CMK (cell line): ENCODE measurements at regions not wholly inside any gene's neighbourhood (a gene's known extent, or its start where the extent isn't known, plus 50 kb on each side); places are given as distances from the start of the nearest gene placed in this dataset.

Source experiments
- DNase-seq: peaks from one replicate; pipeline ENCODE4 v3.0.0-alpha.2; 2010; ENCODE audit warnings: low read depth

DNA sequence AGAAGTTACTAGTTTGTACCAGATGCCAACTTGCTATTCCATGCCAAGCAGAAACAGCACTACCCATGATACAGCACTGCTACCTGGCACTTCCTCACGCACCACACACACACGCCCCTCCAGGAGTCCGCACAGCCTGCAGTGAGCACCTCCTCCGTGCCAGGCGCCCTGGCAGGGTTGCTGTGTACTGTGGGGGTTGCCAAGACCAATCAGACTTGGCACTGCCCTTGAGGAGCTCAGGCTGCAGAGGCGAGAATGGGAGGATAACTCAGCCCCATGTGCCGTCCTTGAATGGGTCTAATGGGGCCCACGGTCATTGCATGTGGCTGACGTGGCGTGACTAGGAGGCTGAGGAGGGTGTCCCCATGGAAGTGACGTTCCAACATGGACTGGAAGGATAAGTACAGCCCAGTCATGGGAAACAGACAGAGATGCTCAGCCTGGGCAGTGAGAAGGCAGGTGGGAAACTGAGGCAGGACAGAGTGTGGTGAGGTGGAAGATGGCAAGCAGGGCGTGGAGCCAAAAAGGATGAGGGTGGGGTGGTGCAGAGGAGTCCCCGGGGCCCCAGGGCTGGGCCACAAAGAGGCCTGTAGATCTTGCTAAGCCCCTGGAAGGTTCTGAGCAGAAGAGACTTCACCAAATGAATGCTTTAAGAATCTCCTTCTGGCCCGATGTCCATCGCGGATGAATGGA lies 65.3 kb upstream of the C14orf180 start:
- DNase-seq = no peak

DNA sequence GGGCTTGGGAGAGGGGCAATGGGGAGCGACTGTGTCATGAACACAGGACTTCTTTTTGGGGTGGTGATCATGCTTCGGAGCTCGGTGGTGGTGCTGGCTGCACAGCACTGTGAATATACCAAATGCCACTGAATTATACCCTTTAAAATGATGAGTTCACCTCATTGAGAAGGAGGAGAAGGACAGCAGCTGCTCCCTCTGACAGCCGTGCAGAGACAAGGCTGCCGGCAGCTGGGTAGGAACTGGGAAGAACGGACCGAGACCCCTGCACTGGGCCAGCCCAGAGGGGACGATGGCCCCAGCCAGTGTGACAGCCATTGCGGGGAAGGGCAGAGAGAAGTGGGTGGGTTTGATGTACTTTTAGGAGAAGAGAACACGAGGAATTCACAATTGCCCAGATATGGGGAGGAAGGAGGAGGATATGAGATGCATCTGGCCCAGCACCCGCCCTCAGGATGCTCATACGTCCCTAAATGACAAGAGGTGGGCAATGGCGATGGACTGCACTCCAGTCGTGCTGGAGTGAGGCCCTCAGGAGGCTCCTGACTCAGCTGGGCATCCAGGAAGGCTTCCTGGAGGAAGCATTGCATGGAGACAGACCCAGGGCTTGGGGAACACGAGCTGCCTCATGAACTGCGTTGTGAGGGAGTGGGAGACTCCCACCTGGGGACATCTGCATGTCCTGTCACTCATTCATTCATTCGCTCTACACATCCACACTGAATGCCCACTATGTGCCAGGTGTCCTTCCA lies 64.3 kb upstream of the C14orf180 start:
- no peak for DNase-seq

DNA sequence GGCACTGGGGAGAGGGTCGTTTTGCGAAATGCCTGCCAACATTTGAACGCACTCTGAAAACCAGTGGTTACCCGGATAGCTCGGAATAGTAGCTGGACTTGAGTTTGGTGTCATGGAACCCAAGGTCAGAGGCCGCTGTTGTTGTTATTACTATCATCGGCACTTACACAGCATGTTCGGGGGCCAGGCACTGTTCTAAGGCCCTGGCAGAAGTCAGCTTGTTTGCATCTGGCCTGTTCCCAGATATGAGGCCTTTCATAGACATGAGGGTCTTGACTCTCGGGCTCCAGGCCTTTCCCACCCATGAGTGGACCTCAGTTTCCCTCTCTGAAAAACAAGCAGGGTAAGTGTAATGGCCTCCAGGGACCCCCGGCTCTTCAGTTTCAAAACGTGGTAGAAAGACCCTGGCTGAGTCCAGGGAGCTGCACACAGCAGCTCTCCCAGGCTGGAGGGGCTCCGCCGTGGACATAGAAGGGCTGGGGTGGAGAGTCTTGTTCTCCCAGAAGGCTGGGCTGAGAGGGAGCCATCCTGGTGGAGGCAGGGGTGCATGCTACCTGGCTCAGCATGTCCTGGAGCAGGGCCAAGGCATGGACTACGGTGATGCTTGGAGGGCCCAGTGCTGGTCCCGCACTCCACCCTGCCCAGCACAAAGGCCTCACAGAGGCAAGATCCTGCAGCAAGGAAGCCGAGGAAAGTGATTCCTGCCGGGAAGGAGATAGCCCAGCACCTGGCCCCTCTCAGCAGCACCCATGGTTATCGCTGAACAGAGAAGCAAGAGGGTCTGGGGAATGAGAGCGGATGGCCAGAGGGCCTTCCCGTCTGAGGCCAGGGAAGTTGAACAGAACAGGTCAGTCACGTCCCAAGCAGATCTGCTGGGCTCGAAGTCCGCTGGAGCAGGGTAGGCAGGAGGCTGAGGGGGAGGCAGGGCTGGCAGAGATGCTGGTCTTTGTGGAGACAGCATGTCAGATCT lies 63.5 kb upstream of the C14orf180 start:
- no peak for DNase-seq

DNA sequence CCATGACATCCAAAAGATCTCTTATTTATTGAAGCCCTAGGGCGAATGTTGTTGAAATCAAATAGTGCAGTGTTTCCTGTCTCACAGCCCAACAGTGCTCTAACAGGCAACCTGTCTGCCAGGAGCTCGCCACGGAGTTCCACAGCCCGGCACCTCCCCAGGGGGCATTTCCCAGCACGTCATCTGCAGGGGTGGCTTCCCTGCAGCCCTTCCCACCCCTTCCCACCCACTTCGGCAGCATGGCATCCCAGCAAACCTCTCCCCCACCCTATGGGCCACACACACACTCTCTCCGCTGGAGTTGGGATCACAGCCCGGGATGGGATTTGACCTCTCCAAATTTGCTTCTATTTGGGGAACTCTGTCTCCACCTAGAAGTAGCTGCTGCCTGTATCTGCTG lies 62.7 kb upstream of the C14orf180 start:
- DNase-seq = no peak

DNA sequence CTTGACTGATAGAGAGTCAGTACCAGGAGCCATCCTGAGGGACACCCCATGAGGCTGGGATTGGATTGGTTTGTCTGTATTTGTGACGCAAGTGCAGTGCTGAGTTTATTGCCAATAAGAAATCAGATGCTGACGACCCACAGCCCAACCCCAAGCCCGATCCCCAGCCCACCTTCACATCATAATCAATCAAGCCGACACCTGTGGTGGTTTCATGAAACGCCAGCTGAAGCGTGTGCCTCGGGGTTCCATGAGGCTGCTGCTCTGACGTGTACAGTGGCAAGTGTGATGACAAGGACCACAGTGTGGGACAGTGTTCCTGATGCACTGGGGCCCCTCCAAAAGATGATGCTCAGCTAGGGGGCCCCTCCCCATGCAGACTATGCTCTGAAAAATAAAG lies 62.1 kb upstream of the C14orf180 start:
- no peak for DNase-seq

DNA sequence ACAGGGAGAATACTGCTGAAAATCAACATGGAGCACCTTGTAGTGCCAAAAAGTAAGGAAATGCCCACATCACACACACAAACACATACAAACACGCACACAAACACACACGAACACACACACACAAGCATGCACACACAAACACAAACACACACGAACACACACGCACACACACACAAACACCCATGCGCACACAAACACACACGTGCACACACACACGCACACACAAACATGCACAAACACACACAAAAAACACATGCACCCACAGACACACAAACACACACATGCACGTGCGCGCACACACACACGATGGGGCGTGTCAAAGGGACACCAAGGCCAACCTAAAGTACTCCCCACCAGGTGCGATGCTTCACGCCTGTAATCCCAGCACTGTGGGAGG lies 61.7 kb upstream of the C14orf180 start:
- no peak for DNase-seq

DNA sequence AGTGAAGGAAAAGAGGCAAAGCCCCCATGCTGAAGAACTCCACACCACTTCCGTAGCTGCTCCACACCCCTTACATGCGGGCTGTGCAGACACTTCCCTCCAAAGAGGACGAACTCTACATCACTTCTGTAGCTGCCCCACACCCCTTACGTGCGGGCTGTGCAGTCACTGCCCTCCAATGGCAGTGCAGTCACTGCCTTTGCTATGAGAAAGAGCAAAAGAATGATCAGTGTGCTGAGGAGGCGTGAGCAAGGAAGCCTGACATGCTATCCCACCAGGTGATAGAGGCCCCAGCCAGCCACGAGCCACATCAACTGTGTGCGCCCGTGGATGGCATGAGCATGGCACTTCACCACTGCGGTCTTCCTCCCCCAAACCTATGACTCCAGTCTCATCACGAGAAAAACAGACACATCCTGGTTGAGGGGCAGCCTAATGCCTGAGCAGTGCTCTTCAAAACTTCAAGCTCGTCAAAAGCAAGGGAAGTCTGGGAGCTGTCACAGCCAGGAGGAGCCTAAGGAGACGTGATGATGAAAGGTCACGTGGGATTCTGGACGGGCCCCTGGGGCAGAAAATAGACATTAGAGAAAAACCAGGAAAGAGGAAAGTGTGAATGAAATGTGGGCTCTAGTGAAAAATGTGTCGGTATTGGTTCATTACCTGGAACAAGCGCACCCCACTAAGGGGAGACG lies 60.8 kb upstream of the C14orf180 start:
- no peak for DNase-seq

DNA sequence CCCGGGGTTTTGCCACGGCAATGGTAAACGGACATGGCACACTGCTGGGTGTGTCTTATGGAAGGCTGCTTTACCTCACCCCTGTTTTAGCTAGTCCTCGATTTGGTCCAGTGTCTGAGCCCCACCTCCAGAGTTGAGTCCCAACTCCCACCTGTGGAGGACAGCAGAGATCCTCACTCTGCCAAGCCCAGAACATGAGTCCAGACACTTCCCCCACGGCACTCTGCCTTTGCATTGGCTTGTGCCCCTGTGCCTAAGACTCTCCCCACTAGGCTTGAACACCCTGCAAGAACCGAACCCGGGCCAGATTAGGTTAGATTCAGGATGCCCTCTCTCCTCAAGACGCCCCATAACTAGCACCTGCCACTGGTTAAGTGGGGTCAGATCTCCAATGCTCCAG lies 59.8 kb upstream of the C14orf180 start:
- DNase-seq = no peak

DNA sequence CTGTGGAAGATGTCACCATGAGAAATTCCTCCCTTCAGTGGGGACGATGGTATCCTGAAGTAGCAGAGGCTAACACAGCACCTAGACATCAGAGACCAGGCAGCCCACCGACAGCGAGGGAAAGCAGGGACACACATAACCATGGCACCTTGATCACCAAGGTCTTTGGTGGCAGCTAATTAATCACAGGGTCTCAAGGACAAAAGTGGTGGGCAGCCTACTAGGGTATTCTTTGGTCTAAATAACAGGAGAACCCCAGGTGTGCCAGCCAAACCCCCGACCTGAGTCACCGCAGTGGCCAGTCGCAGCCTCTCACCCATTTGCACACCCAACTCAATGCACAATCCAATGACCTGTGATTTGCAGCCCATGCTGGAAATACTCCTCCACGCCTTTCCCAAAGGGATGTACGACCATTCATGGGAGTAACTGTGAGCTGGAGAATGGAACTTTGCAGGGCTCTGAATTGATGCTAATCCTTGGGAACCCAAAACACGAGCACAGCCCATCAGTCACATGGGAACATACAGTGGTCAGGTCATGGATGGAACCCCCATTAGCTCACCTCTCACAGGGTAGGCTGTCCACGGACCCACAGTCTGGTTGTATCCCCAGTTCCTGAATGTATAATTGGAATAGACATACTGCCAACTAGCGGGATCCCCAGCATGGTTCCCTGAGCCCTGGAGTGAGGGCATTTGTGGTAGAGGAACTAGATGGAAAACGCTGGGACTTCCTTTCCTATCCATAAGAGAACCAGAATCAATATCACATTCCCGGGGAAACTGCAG lies 58.7 kb upstream of the C14orf180 start:
- DNase-seq = no peak

DNA sequence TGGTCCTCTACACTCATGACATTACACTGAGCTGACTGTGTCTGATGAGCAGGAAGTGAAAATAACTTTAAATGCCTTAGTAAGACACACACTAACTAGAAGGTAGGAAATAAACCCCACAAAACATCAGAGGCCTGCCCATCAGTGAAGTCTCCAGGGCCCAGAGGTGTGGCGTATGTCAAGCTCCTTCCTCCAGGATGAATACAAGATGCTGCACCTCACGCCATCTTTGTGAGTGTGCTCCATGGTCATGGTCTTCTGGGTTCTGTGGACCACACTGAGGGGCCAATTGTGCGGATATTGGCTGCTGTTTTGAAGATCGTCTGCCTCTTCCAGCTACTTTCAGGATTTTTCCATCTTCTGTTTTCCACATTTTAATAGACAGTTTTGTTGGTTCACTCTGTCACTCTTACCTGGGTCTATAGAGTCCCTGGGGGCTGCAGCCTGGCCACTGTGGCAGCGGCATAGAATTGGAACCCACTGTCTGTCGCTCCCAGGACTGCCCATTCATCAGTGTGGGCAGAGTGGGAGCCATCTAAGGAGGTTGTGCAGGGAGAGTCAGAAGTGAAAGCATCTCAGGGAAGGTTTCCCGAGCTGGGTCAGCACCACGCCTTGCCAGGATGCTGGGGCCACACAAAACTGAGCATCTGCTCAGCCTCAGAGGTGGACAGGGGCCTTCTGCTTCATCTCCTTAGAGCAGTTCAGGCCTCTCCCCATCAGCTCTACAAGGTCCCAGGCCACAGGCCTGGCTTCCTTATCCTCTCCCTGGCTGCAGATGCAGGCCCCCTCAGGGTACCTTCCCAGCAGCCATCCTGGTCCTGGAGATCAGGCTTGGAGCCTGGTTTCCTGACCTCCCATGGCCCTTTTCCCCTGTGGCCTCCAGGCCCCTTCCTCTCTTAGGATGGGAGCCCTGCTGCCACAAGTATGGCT lies 57.5 kb upstream of the C14orf180 start:
- DNase-seq = no peak

DNA sequence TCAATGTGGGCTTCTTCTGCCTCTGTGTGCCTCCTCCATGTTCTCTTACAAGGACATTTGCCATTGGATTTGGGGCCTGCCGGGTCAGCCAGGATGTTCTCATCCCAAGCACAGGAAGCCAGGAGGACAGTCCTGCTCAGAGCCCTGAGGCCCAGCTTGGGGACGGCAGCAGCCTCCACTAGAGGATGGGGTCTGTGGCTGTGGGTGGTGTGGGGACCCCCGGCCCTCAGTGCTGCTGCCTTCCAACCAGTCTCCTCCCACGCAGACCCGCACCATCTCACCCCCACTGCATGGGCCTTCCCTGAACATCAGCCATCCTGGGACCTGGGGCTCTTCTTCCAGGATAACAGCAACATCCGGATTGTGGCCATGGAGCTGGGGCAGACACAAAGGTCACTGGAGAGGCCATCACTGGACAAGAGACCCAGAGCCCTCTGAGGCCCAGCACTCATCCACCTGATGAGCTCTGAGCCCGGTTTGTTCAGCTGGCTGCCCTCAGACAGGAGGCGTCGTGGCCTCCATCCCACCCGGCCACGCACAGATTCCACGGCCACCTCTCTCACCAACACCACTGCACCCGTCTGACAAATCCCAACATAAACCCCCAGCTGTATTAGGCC lies 56.5 kb upstream of the C14orf180 start:
- DNase-seq = no peak

DNA sequence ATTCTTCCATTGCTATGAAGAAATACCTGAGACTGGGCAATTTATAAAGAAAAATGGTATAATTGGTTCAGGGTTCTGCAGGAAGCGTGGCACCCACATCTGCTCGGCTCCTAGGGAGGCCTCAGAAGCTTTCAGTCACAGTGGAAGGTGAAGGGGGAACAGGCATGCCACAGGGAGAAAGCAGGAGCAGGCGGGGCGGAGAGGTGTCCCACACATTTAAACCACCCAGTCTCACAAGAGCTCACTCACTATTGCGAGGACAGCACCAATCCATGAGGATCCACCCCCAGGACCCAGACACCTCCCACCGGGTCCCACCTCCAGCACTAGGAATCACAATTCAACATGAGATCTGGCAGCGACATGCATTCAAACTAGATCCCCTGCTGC lies 56.0 kb upstream of the C14orf180 start:
- DNase-seq = no peak

DNA sequence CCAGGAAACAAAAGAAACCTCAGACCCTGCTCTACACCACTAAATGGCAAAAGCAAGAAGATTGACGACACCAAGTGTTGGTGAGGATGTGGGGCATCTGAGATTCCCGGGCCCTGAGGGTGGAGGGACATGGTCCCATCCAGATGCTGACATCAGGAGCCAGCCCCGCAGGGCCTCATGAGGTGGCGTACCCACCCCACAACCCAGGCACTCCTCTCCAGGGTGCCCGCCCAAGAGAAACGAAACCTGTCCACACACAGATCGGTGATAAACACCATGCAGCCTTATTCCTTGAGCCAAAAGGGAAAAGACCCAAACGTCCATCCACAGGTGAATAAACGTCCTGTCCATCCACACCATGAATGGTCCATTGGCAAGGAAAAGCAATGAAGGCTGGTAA lies 54.8 kb upstream of the C14orf180 start:
- DNase-seq = no peak

DNA sequence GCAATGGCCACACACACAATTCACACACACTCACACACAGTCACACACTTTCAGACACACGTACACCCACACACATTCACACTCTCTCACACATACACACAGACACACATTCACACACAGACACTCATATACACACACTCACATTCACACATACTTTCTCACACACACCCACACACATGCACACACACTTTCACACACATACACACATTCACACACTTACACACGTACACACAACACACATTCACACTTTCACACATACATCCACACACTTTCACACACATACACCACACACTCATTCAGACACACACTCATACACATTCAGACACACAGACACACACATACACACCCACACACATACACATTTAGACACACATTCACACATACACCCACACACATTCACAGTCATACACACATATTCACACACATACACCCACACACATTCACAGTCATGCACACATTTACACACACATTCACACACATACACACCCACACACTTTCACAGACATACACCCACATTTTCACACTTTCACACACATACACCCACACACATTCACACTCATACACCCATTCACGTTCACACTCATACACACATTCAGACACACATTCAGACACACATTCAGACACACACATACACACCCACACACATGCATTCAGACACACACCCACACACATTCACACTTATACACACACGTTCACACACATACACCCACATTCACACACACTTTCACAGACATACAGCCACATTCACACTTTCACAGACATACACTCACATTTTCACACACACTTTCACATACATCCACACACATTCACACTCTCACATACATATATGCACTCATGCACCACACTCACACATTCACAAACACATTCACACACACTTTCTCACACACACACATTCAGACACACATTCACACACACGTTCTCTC lies 52.6 kb upstream of the C14orf180 start:
- DNase-seq = no peak

DNA sequence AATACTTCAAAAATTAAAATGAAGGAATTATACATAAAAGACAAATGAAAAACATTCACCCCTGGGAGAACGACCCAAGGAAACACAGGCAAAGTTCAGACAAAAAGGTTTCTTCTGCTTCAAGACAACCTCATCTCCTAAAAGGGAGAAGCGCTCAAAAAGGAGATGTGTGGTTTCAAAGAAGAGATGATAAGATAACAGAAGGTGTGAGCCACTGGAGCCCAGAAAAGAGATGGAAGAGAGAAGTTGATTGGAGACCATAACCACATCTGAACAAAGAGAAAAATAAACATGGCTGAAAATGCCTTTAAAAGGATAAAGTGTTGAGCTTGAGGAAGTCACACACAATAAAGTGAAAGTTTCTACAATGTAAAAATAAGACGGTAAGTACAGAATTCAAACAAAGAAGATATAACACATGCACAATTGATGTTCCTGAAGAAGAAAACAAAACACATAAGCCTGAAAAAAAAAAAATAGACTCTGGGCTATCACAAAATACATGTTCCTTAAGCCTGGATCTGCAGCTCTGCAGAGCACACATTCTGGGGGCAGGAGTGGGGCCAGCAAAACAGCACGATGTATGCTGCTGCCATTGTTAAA lies 51.6 kb upstream of the C14orf180 start:
- DNase-seq = no peak

DNA sequence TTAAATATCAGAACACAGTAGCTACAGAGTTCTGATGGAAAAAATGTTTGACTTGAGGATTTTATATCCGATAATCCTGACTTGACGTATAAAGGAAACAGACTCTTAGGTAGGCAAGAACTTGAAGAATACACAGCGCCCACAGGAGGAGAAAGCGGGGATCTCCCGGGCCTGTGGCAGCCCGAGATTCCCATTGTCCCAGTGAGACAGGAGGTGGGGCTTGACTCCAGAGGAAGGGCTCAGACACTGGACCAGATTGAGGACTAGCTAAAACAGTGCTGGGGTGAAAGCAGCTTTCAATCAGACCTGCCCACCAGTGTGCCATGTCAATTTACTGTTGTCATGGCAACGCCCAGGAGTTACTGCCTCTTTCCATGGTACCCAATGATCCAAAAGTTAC lies 51.1 kb upstream of the C14orf180 start:
- DNase-seq = no peak
